K562 (cell line): ENCODE measurements at regions not wholly inside any gene's neighbourhood (a gene's known extent, or its start where the extent isn't known, plus 50 kb on each side); places are given as distances from the start of the nearest gene placed in this dataset.

Source experiments
- ATAC-seq: fragments of 200-7000 bp; cut with Tn5 transposase; 3 replicates; pipeline ENCODE4 v1.9.1; 2020; ENCODE audit warnings: moderate library complexity
- BruUV-seq: library from RNA; stranded (reverse); fragments of 400-500 nt; replicated peaks from 2 replicates; lab custom pipeline; 2021; lab: Mats Ljungman, UMichigan
- CTCF ChIA-PET: fragments of 300-600 bp; formaldehyde crosslinking; extraction: SDS; loops from one replicate; lab custom pipeline; 2021; ENCODE audit warnings: low intra/inter-chr PET ratio; lab: Yijun Ruan, JAX
- POLR2A ChIA-PET: fragments of 300-600, 350-650 bp; sonication (Branson Sonifier 250); formaldehyde crosslinking; extraction: SDS; loops from one replicate; lab custom pipeline; 2021; ENCODE audit warnings: antibody characterized with exemption, inconsistent platforms; lab: Yijun Ruan, JAX
- DNase-seq, 4 experiments: peaks; one replicate each; pipeline versions ENCODE4 v3.0.0 to v3.0.0-alpha.2; 2011 to 2018; ENCODE audit warnings: low spot score in 3 of 4, mixed read lengths in 3 of 4; ENCODE audit errors: extremely low read depth in 1 of 4
- FAIRE-seq: peaks from 2 replicates; lab custom pipeline; 2011; peaks lifted over from hg19 to GRCh38; lab: Jason Lieb, UNC
- H2AFZ ChIP-seq: 2 replicates; pipeline ENCODE4 v1.6.0; 2011; ENCODE audit warnings: low read depth, low read length, control low read depth, inconsistent platforms
- H3K27ac ChIP-seq: fragments of 200-600 bp; 3 replicates; pipeline ENCODE4 v1.8.0; 2011; ENCODE audit warnings: low read depth, mild to moderate bottlenecking, control low read depth, inconsistent platforms, low read length, moderate library complexity, mixed read lengths; ENCODE audit errors: extremely low read depth
- H3K27me3 ChIP-seq, 2 experiments: fragments of 300-600 bp in 1 of 2; 2 replicates in 1 of 2; 3 replicates in 1 of 2; pipeline versions ENCODE4 v1.6.0 to v1.8.0; 2011; ENCODE audit warnings: inconsistent platforms in 2 of 2, low read length in 2 of 2, mild to moderate bottlenecking in 1 of 2, mixed read lengths in 1 of 2, moderate library complexity in 1 of 2; ENCODE audit not compliant: control insufficient read depth in 2 of 2, insufficient read depth in 2 of 2
- H3K36me3 ChIP-seq: fragments of 300-600 bp; 3 replicates; pipeline ENCODE4 v1.8.0; 2011; ENCODE audit warnings: mild to moderate bottlenecking, low read length, inconsistent platforms; ENCODE audit not compliant: control insufficient read depth, insufficient read depth
- H3K4me1 ChIP-seq, 2 experiments: fragments of 200-600 bp in 1 of 2; replicated peaks in 1 of 2; 2 replicates in 1 of 2; 3 replicates in 1 of 2; pipeline versions ENCODE4 v1.5.1 to v1.8.0; 2011; ENCODE audit warnings: inconsistent platforms in 2 of 2, low read length in 2 of 2, mild to moderate bottlenecking in 1 of 2, mixed read lengths in 1 of 2, moderate library complexity in 1 of 2; ENCODE audit not compliant: control insufficient read depth in 2 of 2, insufficient read depth in 2 of 2
- H3K4me2 ChIP-seq: 2 replicates; pipeline ENCODE4 v1.6.1; 2011; ENCODE audit warnings: low read length, control low read depth, inconsistent platforms, mixed read lengths; ENCODE audit not compliant: insufficient read depth
- H3K4me3 ChIP-seq: fragments of 200-600 bp; sonication (generic), shearing (Covaris generic); 2 replicates; pipeline ENCODE4 v1.5.1; 2016; ENCODE audit warnings: control low read depth, inconsistent platforms
- H3K79me2 ChIP-seq: fragments of 200-600 bp; 3 replicates; pipeline ENCODE4 v1.8.0; 2011; ENCODE audit warnings: low read length, inconsistent platforms; ENCODE audit not compliant: control insufficient read depth, insufficient read depth
- H3K9ac ChIP-seq, 2 experiments: 2 replicates each; pipeline versions ENCODE4 v1.6.0 to v1.6.1; 2011; ENCODE audit warnings: low read depth in 2 of 2, low read length in 2 of 2, control low read depth in 1 of 2, inconsistent platforms in 1 of 2, mild to moderate bottlenecking in 1 of 2, mixed read lengths in 1 of 2; ENCODE audit not compliant: insufficient read depth in 1 of 2
- H3K9me1 ChIP-seq: one replicate; pipeline ENCODE4 v1.6.0; 2011; ENCODE audit warnings: inconsistent platforms, mild to moderate bottlenecking, low read length, moderate library complexity; ENCODE audit not compliant: control insufficient read depth, insufficient read depth
- H3K9me3 ChIP-seq: replicated peaks from 2 replicates; pipeline ENCODE4 v1.5.1; 2011; ENCODE audit warnings: low read depth, low read length, inconsistent platforms; ENCODE audit not compliant: control insufficient read depth, insufficient read depth
- H4K20me1 ChIP-seq: replicated peaks from 2 replicates; pipeline ENCODE4 v1.6.1; 2011; ENCODE audit warnings: low read length, inconsistent platforms, mixed read lengths; ENCODE audit not compliant: control insufficient read depth, insufficient read depth
- CTBP1 ChIP-seq: fragments of 450-650 bp; IDR thresholded peaks from 2 replicates; pipeline ENCODE4 v1.6.1; 2016; ENCODE audit warnings: borderline replicate concordance
- DMBX1 ChIP-seq: fragments of 250-450 bp; sonication (Bioruptor Pico); IDR thresholded peaks from 2 replicates; pipeline ENCODE4 v1.8.0; 2022; ENCODE audit warnings: inconsistent platforms, mild to moderate bottlenecking, moderate library complexity, borderline replicate concordance
- NBN ChIP-seq: fragments of 450-650 bp; IDR thresholded peaks from 2 replicates; pipeline ENCODE4 v1.6.1; 2016; ENCODE audit warnings: low read depth, mild to moderate bottlenecking
- NFATC3 ChIP-seq: fragments of 450-650 bp; IDR thresholded peaks from 2 replicates; pipeline ENCODE4 v1.6.1; 2017; ENCODE audit warnings: mild to moderate bottlenecking
- PHF20 ChIP-seq: fragments of 450-650 bp; IDR thresholded peaks from 2 replicates; pipeline ENCODE4 v1.6.1; 2018; ENCODE audit not compliant: partially characterized antibody
- POLR2G ChIP-seq: fragments of 200-400 bp; formaldehyde crosslinking; IDR thresholded peaks from 2 replicates; pipeline ENCODE4 v1.6.1; 2017; ENCODE audit warnings: low read depth, mild to moderate bottlenecking, antibody characterized with exemption, low read length, moderate library complexity
- PRMT5 ChIP-seq: sonication (generic); formaldehyde crosslinking; IDR thresholded peaks from 2 replicates; pipeline ENCODE4 v1.5.0; 2020; ENCODE audit warnings: missing genetic modification reagents
- ZNF184 ChIP-seq: sonication (generic); formaldehyde crosslinking; IDR thresholded peaks from 2 replicates; pipeline ENCODE4 v1.5.0; 2020; ENCODE audit warnings: missing genetic modification reagents
- ZNF282 ChIP-seq: sonication (generic); formaldehyde crosslinking; IDR thresholded peaks from 2 replicates; pipeline ENCODE4 v1.8.1; 2023; ENCODE audit warnings: missing genetic modification reagents
- ZNF316 ChIP-seq: fragments of 450-650 bp; IDR thresholded peaks from 2 replicates; pipeline ENCODE4 v1.6.1; 2016
- ZNF398 ChIP-seq: fragments of 250-450 bp; sonication (Bioruptor Pico); IDR thresholded peaks from 2 replicates; pipeline ENCODE4 v1.8.0; 2021; ENCODE audit warnings: moderate library complexity, mild to moderate bottlenecking, inconsistent platforms
- ZNF699 ChIP-seq: fragments of 250-450 bp; sonication (Bioruptor Pico); IDR thresholded peaks from 2 replicates; pipeline ENCODE4 v1.8.0; 2021; ENCODE audit warnings: mild to moderate bottlenecking, moderate library complexity; ENCODE audit not compliant: insufficient replicate concordance
- WGBS: fragments of 100-300 bp; shearing (Covaris generic); methylation state at CpG from one replicate; pipeline ENCODE4 v1.1.6; 2016; ENCODE audit warnings: low coverage, mixed read lengths; ENCODE audit not compliant: insufficient coverage; ENCODE audit errors: missing lambda C conversion rate; 5-methylcytosine and 5-hydroxymethylcytosine counted together
- in situ Hi-C: fragments of 300-500 bp; cut with MboI; formaldehyde crosslinking; loops from 4 replicates; pipeline ENCODE4 v1.15.0; 2018; ENCODE audit warnings: inconsistent platforms, mixed read lengths
- intact Hi-C: fragments of 100-400 bp; cut with micrococcal nuclease; formaldehyde crosslinking; loops from 2 replicates; pipeline ENCODE4 v1.14.2; 2022
- TF ChIP-seq, protein P1 (sequence below): sonication (generic); formaldehyde crosslinking; IDR thresholded peaks from 2 replicates; pipeline ENCODE4 v1.8.1; 2023; ENCODE audit warnings: mild to moderate bottlenecking, missing genetic modification reagents

- Histone ChIP-seq H3K4me3 (no peak overlapping the region), H3K79me2 (no peaks in the 10 kb centered on the region), H3K9me3 (no peaks in the 10 kb centered on the region), H3K9ac (no peak overlapping the region), H3K27me3 (no peaks in the 10 kb centered on the region), H3K9me1 (no peaks in the 10 kb centered on the region), H3K4me2 (no peak overlapping the region)
- DNase-seq, result no peak
- no peak for FAIRE-seq
- WGBS, result 0% methylated on average over 13 of the region's 13 CpGs
- ATAC-seq, result no peak
- intact Hi-C loops, result no loop called here
- TF ChIP-seq PHF20 (no peak), NFATC3 (no peak), ZNF398 (CRISPR knock-in tag) (no peak), NBN (no peak), DMBX1 (no peak)
- TF ChIP-seq, all 486 proteins: peak for 0
- in situ Hi-C loops, result no loop called here
- no peak overlapping the region for H2AFZ ChIP-seq
- H3K36me3 ChIP-seq, result no peaks in the 10 kb centered on the region
- H3K4me1 ChIP-seq, result no peaks in the 10 kb centered on the region
- no peak overlapping the region for H3K27ac ChIP-seq
- ChIA-PET POLR2A (no interaction called here), CTCF (no interaction called here)
- BruUV-seq, result no TSS peak
- no peaks in the 10 kb centered on the region for H4K20me1 ChIP-seq
Observed at GRCh38 chr5:93267736-93268135, 313.3 kb downstream of the NR2F1-AS1 start.

GRCh38 chr5:93267276-93267675 is 313.7 kb downstream of the NR2F1-AS1 start:
- no peak overlapping the region for H3K9ac ChIP-seq
- CTCF ChIA-PET, result no interaction called here
- no peaks in the 10 kb centered on the region for H3K27me3 ChIP-seq
- intact Hi-C loops (no loop called here), in situ Hi-C loops (no loop called here)
- H3K4me1 ChIP-seq, result no peaks in the 10 kb centered on the region
- H3K36me3 ChIP-seq, result no peaks in the 10 kb centered on the region
- no peaks in the 10 kb centered on the region for H4K20me1 ChIP-seq
- no peak overlapping the region for H2AFZ ChIP-seq
- ATAC-seq (no peak), FAIRE-seq (no peak), DNase-seq (no peak)
- no peak overlapping the region for H3K27ac ChIP-seq
- POLR2A ChIA-PET, result no interaction called here
- H3K4me2 ChIP-seq, result no peak overlapping the region
- BruUV-seq, result no TSS peak
- no peak for TF ChIP-seq ZNF282
- TF ChIP-seq ZNF184 (CRISPR knock-in tag), result no peak
- no peak for TF ChIP-seq ZNF316
- TF ChIP-seq, protein P1, sequence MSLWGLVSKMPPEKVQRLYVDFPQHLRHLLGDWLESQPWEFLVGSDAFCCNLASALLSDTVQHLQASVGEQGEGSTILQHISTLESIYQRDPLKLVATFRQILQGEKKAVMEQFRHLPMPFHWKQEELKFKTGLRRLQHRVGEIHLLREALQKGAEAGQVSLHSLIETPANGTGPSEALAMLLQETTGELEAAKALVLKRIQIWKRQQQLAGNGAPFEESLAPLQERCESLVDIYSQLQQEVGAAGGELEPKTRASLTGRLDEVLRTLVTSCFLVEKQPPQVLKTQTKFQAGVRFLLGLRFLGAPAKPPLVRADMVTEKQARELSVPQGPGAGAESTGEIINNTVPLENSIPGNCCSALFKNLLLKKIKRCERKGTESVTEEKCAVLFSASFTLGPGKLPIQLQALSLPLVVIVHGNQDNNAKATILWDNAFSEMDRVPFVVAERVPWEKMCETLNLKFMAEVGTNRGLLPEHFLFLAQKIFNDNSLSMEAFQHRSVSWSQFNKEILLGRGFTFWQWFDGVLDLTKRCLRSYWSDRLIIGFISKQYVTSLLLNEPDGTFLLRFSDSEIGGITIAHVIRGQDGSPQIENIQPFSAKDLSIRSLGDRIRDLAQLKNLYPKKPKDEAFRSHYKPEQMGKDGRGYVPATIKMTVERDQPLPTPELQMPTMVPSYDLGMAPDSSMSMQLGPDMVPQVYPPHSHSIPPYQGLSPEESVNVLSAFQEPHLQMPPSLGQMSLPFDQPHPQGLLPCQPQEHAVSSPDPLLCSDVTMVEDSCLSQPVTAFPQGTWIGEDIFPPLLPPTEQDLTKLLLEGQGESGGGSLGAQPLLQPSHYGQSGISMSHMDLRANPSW (CRISPR knock-in tag), result no peak
- no peak for TF ChIP-seq PRMT5 (CRISPR knock-in tag)
- no peak for TF ChIP-seq POLR2G
- no peak for TF ChIP-seq ZNF699 (CRISPR knock-in tag)
- TF ChIP-seq CTBP1, result no peak
- 1% methylated on average over 18 of the region's 20 CpGs for WGBS
- no peak overlapping the region for H3K4me3 ChIP-seq
- no peaks in the 10 kb centered on the region for H3K79me2 ChIP-seq
- H3K9me3 ChIP-seq, result no peaks in the 10 kb centered on the region
- H3K9me1 ChIP-seq, result no peaks in the 10 kb centered on the region
